ENCODE measurements at regions not wholly inside any gene's neighbourhood (a gene's known extent, or its start where the extent isn't known, plus 50 kb on each side); places are given as distances from the start of the nearest gene placed in this dataset.
"Not testable (repeated sequence)": the region's sequence is repeated elsewhere in the genome, so short reads cannot be mapped to it uniquely, and the experiment has no call there.

GRCh38 chr6:81003894-81004293 lies 748.6 kb downstream of the TENT5A start:
- no peak for DNase-seq
- Histone ChIP-seq H3K9me3 (no peaks in the 10 kb centered on the region; the same call in 1 of the 2 replicates), H3K4me1 (no peaks in the 10 kb centered on the region), H3K36me3 (no peaks in the 10 kb centered on the region), H3K27me3 (no peaks in the 10 kb centered on the region), H3K4me3 (ENCODE audit: low read depth, low read length) (no peak overlapping the region)
- TF ChIP-seq CTCF (IDR thresholded peaks at IDR 0.05; ENCODE audit: low read depth, low read length): no peak

GRCh38 chr6:81003156-81003555 lies 749.3 kb downstream of the TENT5A start:
- H3K36me3 ChIP-seq: no peaks in the 10 kb centered on the region
- H3K9me3 ChIP-seq: no peaks in the 10 kb centered on the region; the same call in 1 of the 2 replicates
- no peak overlapping the region for H3K4me3 ChIP-seq (ENCODE audit: low read depth, low read length)
- no peak for DNase-seq
- TF ChIP-seq CTCF (IDR thresholded peaks at IDR 0.05; ENCODE audit: low read depth, low read length): no peak
- H3K27me3 ChIP-seq: no peaks in the 10 kb centered on the region
- no peaks in the 10 kb centered on the region for H3K4me1 ChIP-seq

- no peaks in the 10 kb centered on the region; the same call in 1 of the 2 replicates for H3K9me3 ChIP-seq
- DNase-seq: no peak
- no peak for TF ChIP-seq CTCF (IDR thresholded peaks at IDR 0.05; ENCODE audit: low read depth, low read length)
- H3K27me3 ChIP-seq: no peaks in the 10 kb centered on the region
- no peaks in the 10 kb centered on the region for H3K36me3 ChIP-seq
- H3K4me1 ChIP-seq: no peaks in the 10 kb centered on the region
- H3K4me3 ChIP-seq (ENCODE audit: low read depth, low read length): no peak overlapping the region
These were observed 750.4 kb downstream of the TENT5A start for GRCh38 chr6:81002126-81002525.

GRCh38 chr6:80991316-80991715 lies 761.2 kb downstream of the TENT5A start:
- Histone ChIP-seq H3K27me3 (no peaks in the 10 kb centered on the region), H3K4me1 (no peaks in the 10 kb centered on the region; the same call in 1 of the 2 replicates), H3K4me3 (ENCODE audit: low read depth, low read length) (no peak overlapping the region), H3K36me3 (no peaks in the 10 kb centered on the region), H3K9me3 (no peaks in the 10 kb centered on the region)
- no peak for DNase-seq
- TF ChIP-seq CTCF (IDR thresholded peaks at IDR 0.05; ENCODE audit: low read depth, low read length): no peak

GRCh38 chr6:80988892-80989291 lies 763.6 kb downstream of the TENT5A start:
- Histone ChIP-seq H3K27me3 (no peaks in the 10 kb centered on the region), H3K9me3 (no peaks in the 10 kb centered on the region), H3K4me3 (ENCODE audit: low read depth, low read length) (no peak overlapping the region), H3K4me1 (no peaks in the 10 kb centered on the region; the same call in 1 of the 2 replicates), H3K36me3 (no peaks in the 10 kb centered on the region)
- DNase-seq: no peak
- no peak for TF ChIP-seq CTCF (IDR thresholded peaks at IDR 0.05; ENCODE audit: low read depth, low read length)

- TF ChIP-seq CTCF (IDR thresholded peaks at IDR 0.05; ENCODE audit: low read depth, low read length): no peak
- no peaks in the 10 kb centered on the region; the same call in 1 of the 2 replicates for H3K4me1 ChIP-seq
- H3K4me3 ChIP-seq (ENCODE audit: low read depth, low read length): no peak overlapping the region
- H3K27me3 ChIP-seq: no peaks in the 10 kb centered on the region
- no peaks in the 10 kb centered on the region for H3K9me3 ChIP-seq
- H3K36me3 ChIP-seq: no peaks in the 10 kb centered on the region
- DNase-seq: no peak
These were observed 764.2 kb downstream of the TENT5A start for GRCh38 chr6:80988286-80988685.

GRCh38 chr6:80981226-80981625 lies 771.3 kb downstream of the TENT5A start:
- not testable (repeated sequence) for H3K4me1 ChIP-seq; H3K4me3 ChIP-seq (ENCODE audit: low read depth, low read length); DNase-seq; H3K9me3 ChIP-seq; H3K36me3 ChIP-seq; H3K27me3 ChIP-seq
